CD4-positive, alpha-beta memory T cell (primary cell): ENCODE measurements at regions not wholly inside any gene's neighbourhood (a gene's known extent, or its start where the extent isn't known, plus 50 kb on each side); places are given as distances from the start of the nearest gene placed in this dataset.
A peak's percentile ranks its signal among the peaks of the same experiment; 100 is the strongest.

Experiments used
- CTCF ChIA-PET: fragments of 350-600 bp; sonication (Branson Sonifier 250); formaldehyde crosslinking; loops from one replicate; lab custom pipeline; 2021; ENCODE audit warnings: inconsistent platforms; ENCODE audit not compliant: partially characterized antibody; lab: Charles Lee
- POLR2A ChIA-PET: fragments of 350-600 bp; sonication (Branson Sonifier 250); formaldehyde crosslinking; loops from one replicate; lab custom pipeline; 2021; ENCODE audit not compliant: partially characterized antibody; lab: Charles Lee
- DNase-seq, 5 donors: peaks; one replicate each; pipeline versions ENCODE4 v3.0.0 to v3.0.0-alpha.2; 2020 to 2022; ENCODE audit warnings: mixed read lengths in 1 of 5
- H3K27ac ChIP-seq: one replicate; pipeline ENCODE4 v1.7.0; 2013; ENCODE audit warnings: low read depth, low read length
- H3K27me3 ChIP-seq: 2 replicates; pipeline ENCODE4 v1.7.0; 2013; ENCODE audit warnings: mild to moderate bottlenecking, low read length, moderate library complexity; ENCODE audit not compliant: insufficient read depth
- H3K36me3 ChIP-seq: 2 replicates; pipeline ENCODE4 v1.7.0; 2013; ENCODE audit warnings: mild to moderate bottlenecking, low read length, moderate library complexity; ENCODE audit not compliant: insufficient read depth
- H3K4me1 ChIP-seq: 2 replicates; pipeline ENCODE4 v1.7.0; 2013; ENCODE audit warnings: mild to moderate bottlenecking, low read length, moderate library complexity; ENCODE audit not compliant: insufficient read depth
- H3K4me3 ChIP-seq, 2 donors: one replicate each; pipeline ENCODE4 v1.7.0; 2013; ENCODE audit warnings: low read length in 2 of 2, mild to moderate bottlenecking in 1 of 2
- H3K9me3 ChIP-seq, 2 donors: one replicate each; pipeline ENCODE4 v1.7.0; 2013; ENCODE audit warnings: low read length in 2 of 2, control low read depth in 1 of 2; ENCODE audit not compliant: control insufficient read depth in 1 of 2
- H3K27ac Mint-ChIP-seq, 7 donors: one replicate each; pipeline ENCODE4 v1.8.0; 2020 to 2021; ENCODE audit warnings: mixed read lengths in 7 of 7, mild to moderate bottlenecking in 6 of 7, inconsistent platforms in 3 of 7, moderate library complexity in 3 of 7
- H3K27me3 Mint-ChIP-seq, 2 donors: one replicate each; pipeline ENCODE4 v1.8.0; 2020 to 2021; ENCODE audit warnings: mixed read lengths in 2 of 2
- H3K36me3 Mint-ChIP-seq, 2 donors: one replicate each; pipeline ENCODE4 v1.8.0; 2020 to 2021; ENCODE audit warnings: mixed read lengths in 2 of 2, inconsistent platforms in 1 of 2, mild to moderate bottlenecking in 1 of 2
- H3K4me1 Mint-ChIP-seq, 4 donors: one replicate each; pipeline ENCODE4 v1.8.0; 2020 to 2021; ENCODE audit warnings: mixed read lengths in 4 of 4, mild to moderate bottlenecking in 1 of 4
- H3K4me3 Mint-ChIP-seq, 8 donors: one replicate each; pipeline ENCODE4 v1.8.0; 2020 to 2021; ENCODE audit warnings: mixed read lengths in 8 of 8, mild to moderate bottlenecking in 7 of 8, moderate library complexity in 6 of 8, inconsistent platforms in 3 of 8
- H3K9me3 Mint-ChIP-seq, 8 donors: one replicate each; pipeline ENCODE4 v1.8.0; 2020 to 2021; ENCODE audit warnings: mixed read lengths in 8 of 8, mild to moderate bottlenecking in 5 of 8, inconsistent platforms in 3 of 8, moderate library complexity in 1 of 8
- intact Hi-C: fragments of 100-400 bp; cut with micrococcal nuclease; formaldehyde crosslinking; loops from one replicate; pipeline ENCODE4 v1.15.1; 2023

- no peaks in the 10 kb centered on the region for H3K9me3 ChIP-seq
- Mint-ChIP-seq H3K36me3 (no peaks in the 10 kb centered on the region), H3K27ac (no peak overlapping the region), H3K4me1 (peaks cover 0 to 3% (median 1%) of the 10 kb centered on the region in 4 donors), H3K4me3 (no peak overlapping the region), H3K9me3 (no peaks in the 10 kb centered on the region), H3K27me3 (peaks cover 13 to 14% of the 10 kb centered on the region in 2 donors)
- intact Hi-C loops = no loop called here
- H3K36me3 ChIP-seq = no peaks in the 10 kb centered on the region
- H3K27me3 ChIP-seq = no peaks in the 10 kb centered on the region
- H3K27ac ChIP-seq = no peak overlapping the region
- ChIA-PET POLR2A (no interaction called here), CTCF (interaction anchor here (0.9 to 1.0 kb wide), 2 partner anchors 38 to 40 kb away, joined by 3 read pairs; no protein-coding TSS in a partner anchor)
- H3K4me3 ChIP-seq = no peak overlapping the region
- DNase-seq = no peak
- no peaks in the 10 kb centered on the region for H3K4me1 ChIP-seq
Measured at GRCh38 chr13:95444006-95444730, 108.4 kb upstream of the CLDN10 start.

GRCh38 chr13:95445131-95445530 lies 107.4 kb upstream of the CLDN10 start:
- Histone ChIP-seq H3K27ac (no peak overlapping the region), H3K4me1 (no peaks in the 10 kb centered on the region), H3K4me3 (no peak overlapping the region), H3K36me3 (no peaks in the 10 kb centered on the region), H3K9me3 (no peaks in the 10 kb centered on the region), H3K27me3 (no peaks in the 10 kb centered on the region)
- ChIA-PET POLR2A (no interaction called here), CTCF (interaction anchor here (1.0 kb wide), 1 partner anchor 39 kb away, joined by 3 read pairs; no protein-coding TSS in a partner anchor)
- no peak overlapping the region for H3K4me3 Mint-ChIP-seq
- no peaks in the 10 kb centered on the region for H3K9me3 Mint-ChIP-seq
- peaks cover 13 to 14% of the 10 kb centered on the region in 2 donors for H3K27me3 Mint-ChIP-seq
- H3K36me3 Mint-ChIP-seq = no peaks in the 10 kb centered on the region
- H3K4me1 Mint-ChIP-seq = peaks cover 0 to 3% (median 1%) of the 10 kb centered on the region in 4 donors
- intact Hi-C loops = no loop called here
- H3K27ac Mint-ChIP-seq = no peak overlapping the region
- DNase-seq = no peak

GRCh38 chr13:95447814-95448213 lies 104.7 kb upstream of the CLDN10 start:
- DNase-seq = no peak
- no peaks in the 10 kb centered on the region for H3K36me3 Mint-ChIP-seq
- peaks cover 0 to 3% (median 1%) of the 10 kb centered on the region in 4 donors for H3K4me1 Mint-ChIP-seq
- no peak overlapping the region for H3K27ac Mint-ChIP-seq
- no peaks in the 10 kb centered on the region for H3K36me3 ChIP-seq
- peaks cover 15 to 19% of the 10 kb centered on the region in 2 donors for H3K27me3 Mint-ChIP-seq
- H3K27ac ChIP-seq = no peak overlapping the region
- no peaks in the 10 kb centered on the region for H3K4me1 ChIP-seq
- H3K9me3 Mint-ChIP-seq = peaks cover 0 to 2% (median 0%) of the 10 kb centered on the region in 8 donors
- ChIA-PET CTCF (no interaction called here), POLR2A (no interaction called here)
- intact Hi-C loops = no loop called here
- H3K4me3 Mint-ChIP-seq = no peak overlapping the region
- no peak overlapping the region for H3K4me3 ChIP-seq
- H3K9me3 ChIP-seq = no peaks in the 10 kb centered on the region
- no peaks in the 10 kb centered on the region for H3K27me3 ChIP-seq

GRCh38 chr13:95451656-95452055 lies 100.9 kb upstream of the CLDN10 start:
- Mint-ChIP-seq H3K4me3 (no peak overlapping the region), H3K9me3 (peaks cover 0 to 4% (median 0%) of the 10 kb centered on the region in 8 donors), H3K27ac (no peak overlapping the region), H3K27me3 (peaks cover 13 to 15% of the 10 kb centered on the region in 2 donors), H3K4me1 (peaks cover 3 to 8% (median 5%) of the 10 kb centered on the region in 4 donors), H3K36me3 (no peaks in the 10 kb centered on the region)
- H3K4me3 ChIP-seq = no peak overlapping the region
- H3K36me3 ChIP-seq = no peaks in the 10 kb centered on the region
- H3K27ac ChIP-seq = no peak overlapping the region
- no peaks in the 10 kb centered on the region for H3K9me3 ChIP-seq
- H3K4me1 ChIP-seq = no peaks in the 10 kb centered on the region
- ChIA-PET POLR2A (no interaction called here), CTCF (no interaction called here)
- intact Hi-C loops = no loop called here
- no peak for DNase-seq
- H3K27me3 ChIP-seq = no peaks in the 10 kb centered on the region

GRCh38 chr13:95452375-95452774 lies 100.1 kb upstream of the CLDN10 start:
- CTCF ChIA-PET = no interaction called here
- Mint-ChIP-seq H3K4me1 (peaks cover 10 to 15% (median 11%) of the 10 kb centered on the region in 4 donors), H3K36me3 (no peaks in the 10 kb centered on the region), H3K27ac (no peak overlapping the region), H3K4me3 (no peak overlapping the region), H3K27me3 (peaks cover 12 to 13% of the 10 kb centered on the region in 2 donors), H3K9me3 (peaks cover 0 to 4% (median 0%) of the 10 kb centered on the region in 8 donors)
- H3K9me3 ChIP-seq = no peaks in the 10 kb centered on the region
- H3K4me3 ChIP-seq = no peak overlapping the region
- POLR2A ChIA-PET = no interaction called here
- DNase-seq = no peak
- H3K27ac ChIP-seq = no peak overlapping the region
- H3K36me3 ChIP-seq = no peaks in the 10 kb centered on the region
- H3K27me3 ChIP-seq = no peaks in the 10 kb centered on the region
- no peaks in the 10 kb centered on the region for H3K4me1 ChIP-seq
- intact Hi-C loops = no loop called here

GRCh38 chr13:95455782-95456181 lies 96.7 kb upstream of the CLDN10 start:
- Mint-ChIP-seq H3K27ac (no peak overlapping the region), H3K9me3 (peaks cover 10 to 32% (median 18%) of the 10 kb centered on the region in 8 donors), H3K4me3 (no peak overlapping the region), H3K27me3 (peaks cover 2% of the 10 kb centered on the region in 2 donors), H3K36me3 (peaks cover 0 to 2% of the 10 kb centered on the region in 2 donors), H3K4me1 (peaks cover 8 to 23% (median 12%) of the 10 kb centered on the region in 4 donors)
- ChIA-PET CTCF (no interaction called here), POLR2A (no interaction called here)
- Histone ChIP-seq H3K27ac (no peak overlapping the region), H3K36me3 (no peaks in the 10 kb centered on the region), H3K4me3 (no peak overlapping the region), H3K4me1 (no peaks in the 10 kb centered on the region), H3K9me3 (no peaks in the 10 kb centered on the region), H3K27me3 (no peaks in the 10 kb centered on the region)
- no peak for DNase-seq
- intact Hi-C loops = no loop called here

GRCh38 chr13:95456815-95457214 lies 95.7 kb upstream of the CLDN10 start:
- intact Hi-C loops = no loop called here
- Histone ChIP-seq H3K4me1 (no peaks in the 10 kb centered on the region), H3K4me3 (no peak overlapping the region), H3K36me3 (no peaks in the 10 kb centered on the region), H3K9me3 (no peaks in the 10 kb centered on the region), H3K27ac (no peak overlapping the region), H3K27me3 (no peaks in the 10 kb centered on the region)
- H3K27me3 Mint-ChIP-seq = peaks cover 0 to 2% of the 10 kb centered on the region in 2 donors
- H3K36me3 Mint-ChIP-seq = peaks cover 0 to 2% of the 10 kb centered on the region in 2 donors
- POLR2A ChIA-PET = no interaction called here
- no peak for DNase-seq
- H3K4me3 Mint-ChIP-seq = peak overlapping the region in 7 of 8 donors; percentile 1 to 75 (median 45)
- peak overlapping the region in 2 of 7 donors; percentile 1 to 24 for H3K27ac Mint-ChIP-seq
- peaks cover 8 to 23% (median 12%) of the 10 kb centered on the region in 4 donors for H3K4me1 Mint-ChIP-seq
- peaks cover 10 to 31% (median 18%) of the 10 kb centered on the region in 8 donors for H3K9me3 Mint-ChIP-seq
- CTCF ChIA-PET = no interaction called here
